Activated B cell treated with CpG ODN at 0.5 μM for 24 hours (primary cell): ENCODE measurements at regions not wholly inside any gene's neighbourhood (a gene's known extent, or its start where the extent isn't known, plus 50 kb on each side); places are given as distances from the start of the nearest gene placed in this dataset.

Experiments used
- ATAC-seq: fragments of 200-7000 bp; cut with Tn5 transposase; one replicate; pipeline ENCODE4 v1.10.0; 2021; ENCODE audit warnings: low read depth, mild to moderate bottlenecking, moderate library complexity
- CTCF ChIA-PET: fragments of 350-600 bp; sonication (Branson Sonifier 250); formaldehyde crosslinking; loops from one replicate; lab custom pipeline; 2021; ENCODE audit warnings: antibody characterized with exemption; lab: Charles Lee
- POLR2A ChIA-PET: fragments of 350-600 bp; sonication (Branson Sonifier 250); formaldehyde crosslinking; loops from one replicate; lab custom pipeline; 2021; ENCODE audit warnings: antibody characterized with exemption; lab: Charles Lee
- DNase-seq: peaks from one replicate; pipeline ENCODE4 v3.0.0; 2022
- H3K27ac Mint-ChIP-seq: one replicate; pipeline ENCODE4 v1.8.0; 2020; ENCODE audit warnings: mixed read lengths
- H3K27me3 Mint-ChIP-seq: one replicate; pipeline ENCODE4 v1.8.0; 2021; ENCODE audit warnings: mixed read lengths
- H3K36me3 Mint-ChIP-seq: one replicate; pipeline ENCODE4 v1.8.0; 2021; ENCODE audit warnings: low read depth, mixed read lengths
- H3K4me1 Mint-ChIP-seq: one replicate; pipeline ENCODE4 v1.8.0; 2021; ENCODE audit warnings: mixed read lengths
- H3K4me3 Mint-ChIP-seq: one replicate; pipeline ENCODE4 v1.8.0; 2020; ENCODE audit warnings: mild to moderate bottlenecking, mixed read lengths
- H3K9me3 Mint-ChIP-seq: one replicate; pipeline ENCODE4 v1.8.0; 2020; ENCODE audit warnings: mixed read lengths
- CTCF ChIP-seq: fragments of 200-600 bp; IDR thresholded peaks from one replicate; pipeline ENCODE4 v1.8.0; 2022; ENCODE audit warnings: antibody characterized with exemption, mild to moderate bottlenecking
- intact Hi-C: fragments of 100-400 bp; cut with micrococcal nuclease; formaldehyde crosslinking; loops from one replicate; pipeline ENCODE4 v1.15.1; 2024

GRCh38 chr14:101352567-101352966 lies 208.7 kb upstream of the DIO3 start:
- Mint-ChIP-seq H3K36me3 (no peaks in the 10 kb centered on the region), H3K27me3 (no peaks in the 10 kb centered on the region), H3K9me3 (peaks cover 12% of the 10 kb centered on the region), H3K27ac (no peak overlapping the region), H3K4me3 (no peak overlapping the region), H3K4me1 (peaks cover 2% of the 10 kb centered on the region)
- no peak for TF ChIP-seq CTCF
- ATAC-seq, result no peak
- ChIA-PET POLR2A (no interaction called here), CTCF (no interaction called here)
- intact Hi-C loops, result no loop called here
- DNase-seq, result no peak

DNA sequence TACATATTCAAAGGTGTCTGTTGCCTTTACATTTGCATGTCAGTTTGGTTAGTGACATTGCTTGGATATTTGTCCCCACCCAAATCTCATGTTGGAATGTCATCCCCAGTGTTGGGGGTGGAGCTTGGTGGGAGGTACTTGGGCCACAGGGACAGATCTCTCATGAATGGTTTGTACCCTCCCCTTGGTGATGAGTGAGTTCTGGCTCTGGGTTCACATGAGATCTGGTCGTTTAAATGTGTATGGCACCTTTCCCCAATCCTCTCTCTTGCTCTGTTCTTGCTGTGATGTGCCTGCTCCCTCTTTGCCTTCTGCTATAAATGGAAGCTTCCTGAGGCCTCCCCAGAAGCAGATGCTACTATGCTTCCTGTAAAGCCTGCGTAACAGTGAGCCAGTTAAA lies 207.9 kb upstream of the DIO3 start:
- ATAC-seq, result no peak
- Mint-ChIP-seq H3K27me3 (no peaks in the 10 kb centered on the region), H3K36me3 (no peaks in the 10 kb centered on the region), H3K27ac (no peak overlapping the region), H3K4me1 (peaks cover 6% of the 10 kb centered on the region), H3K4me3 (no peak overlapping the region), H3K9me3 (peaks cover 8% of the 10 kb centered on the region)
- no peak for TF ChIP-seq CTCF
- intact Hi-C loops, result no loop called here
- no peak for DNase-seq
- CTCF ChIA-PET, result no interaction called here
- POLR2A ChIA-PET, result no interaction called here

DNA sequence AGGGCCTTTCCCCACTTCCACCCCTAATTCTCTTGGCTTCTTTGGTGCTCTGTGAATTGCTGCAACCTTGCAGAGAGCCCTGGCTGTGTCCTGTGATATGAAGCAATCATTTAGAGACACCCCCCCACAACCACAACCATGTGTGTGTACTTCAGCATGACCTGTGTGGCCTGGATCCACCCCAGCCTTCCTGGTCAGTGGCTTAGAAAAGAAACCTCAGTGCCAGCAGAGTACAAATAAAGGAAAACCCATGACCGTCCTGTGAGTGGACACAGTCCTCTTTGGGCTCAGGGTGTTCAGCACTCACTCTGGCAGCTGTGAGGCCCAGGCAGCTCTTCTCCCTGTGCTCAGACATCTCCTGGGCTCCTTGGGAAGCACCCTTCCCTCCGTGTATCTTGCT lies 206.6 kb upstream of the DIO3 start:
- ChIA-PET POLR2A (no interaction called here), CTCF (no interaction called here)
- Mint-ChIP-seq H3K27ac (no peak overlapping the region), H3K4me1 (peaks cover 18% of the 10 kb centered on the region), H3K4me3 (no peak overlapping the region), H3K27me3 (peaks cover 5% of the 10 kb centered on the region), H3K9me3 (peaks cover 8% of the 10 kb centered on the region), H3K36me3 (no peaks in the 10 kb centered on the region)
- intact Hi-C loops, result no loop called here
- DNase-seq (no peak), ATAC-seq (no peak)
- no peak for TF ChIP-seq CTCF

- H3K4me1 Mint-ChIP-seq, result peaks cover 22% of the 10 kb centered on the region
- intact Hi-C loops, result no loop called here
- POLR2A ChIA-PET, result no interaction called here
- no peak overlapping the region for H3K4me3 Mint-ChIP-seq
- DNase-seq, result no peak
- CTCF ChIA-PET, result no interaction called here
- no peak for ATAC-seq
- TF ChIP-seq CTCF, result no peak
- peaks cover 8% of the 10 kb centered on the region for H3K9me3 Mint-ChIP-seq
- H3K36me3 Mint-ChIP-seq, result no peaks in the 10 kb centered on the region
- H3K27me3 Mint-ChIP-seq, result peaks cover 5% of the 10 kb centered on the region
- H3K27ac Mint-ChIP-seq, result no peak overlapping the region
These were observed 206.0 kb upstream of the DIO3 start for GRCh38 chr14:101355284-101355683.

DNA sequence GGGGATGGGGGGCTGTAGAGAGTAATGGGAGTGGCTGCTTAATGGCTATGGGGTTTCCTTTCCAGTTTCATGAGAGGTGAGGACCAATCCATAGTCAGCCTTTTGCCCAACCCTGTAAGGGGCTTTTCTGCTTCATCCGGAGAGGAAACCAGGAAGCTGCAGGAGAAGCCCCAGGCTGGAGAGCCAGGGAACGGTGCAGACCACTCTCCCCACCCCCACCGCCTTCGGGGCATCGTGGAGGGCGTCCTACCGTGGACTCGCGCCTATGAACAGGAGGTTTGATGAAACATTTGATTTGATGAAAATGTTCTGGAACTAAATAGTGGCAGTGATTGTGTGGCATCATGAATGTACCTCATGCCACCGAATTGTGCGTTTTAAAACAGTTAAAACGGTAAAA lies 204.3 kb upstream of the DIO3 start:
- CTCF ChIA-PET, result no interaction called here
- intact Hi-C loops, result no loop called here
- POLR2A ChIA-PET, result no interaction called here
- H3K4me3 Mint-ChIP-seq, result no peak overlapping the region
- H3K36me3 Mint-ChIP-seq, result no peaks in the 10 kb centered on the region
- H3K27ac Mint-ChIP-seq, result no peak overlapping the region
- H3K27me3 Mint-ChIP-seq, result peaks cover 10% of the 10 kb centered on the region
- H3K9me3 Mint-ChIP-seq, result peaks cover 8% of the 10 kb centered on the region
- H3K4me1 Mint-ChIP-seq, result peaks cover 40% of the 10 kb centered on the region
- ATAC-seq, result no peak
- DNase-seq, result no peak
- TF ChIP-seq CTCF, result no peak
